Nephron (organoid): ENCODE measurements at regions not wholly inside any gene's neighbourhood (a gene's known extent, or its start where the extent isn't known, plus 50 kb on each side); places are given as distances from the start of the nearest gene placed in this dataset.
"Not testable (repeated sequence)": the region's sequence is repeated elsewhere in the genome, so short reads cannot be mapped to it uniquely, and the experiment has no call there.

Experiments used
- H3K27ac Mint-ChIP-seq, 3 experiments: 2 replicates each; pipeline ENCODE4 v1.8.0; 2020; ENCODE audit warnings: mixed read lengths in 3 of 3, mild to moderate bottlenecking in 2 of 3, moderate library complexity in 1 of 3
- H3K27me3 Mint-ChIP-seq: 2 replicates; pipeline ENCODE4 v1.8.0; 2021; ENCODE audit warnings: low read depth, mild to moderate bottlenecking, moderate library complexity, mixed read lengths
- H3K36me3 Mint-ChIP-seq: 2 replicates; pipeline ENCODE4 v1.8.0; 2020; ENCODE audit warnings: low read depth, mixed read lengths
- H3K4me1 Mint-ChIP-seq: 2 replicates; pipeline ENCODE4 v1.8.0; 2020; ENCODE audit warnings: mixed read lengths
- H3K4me3 Mint-ChIP-seq, 3 experiments: 2 replicates each; pipeline ENCODE4 v1.8.0; 2020; ENCODE audit warnings: mild to moderate bottlenecking in 3 of 3, mixed read lengths in 3 of 3, moderate library complexity in 2 of 3
- H3K9me3 Mint-ChIP-seq: 2 replicates; pipeline ENCODE4 v1.8.0; 2020; ENCODE audit warnings: mixed read lengths
- CTCF ChIP-seq, 3 experiments: fragments of 200-600 bp; sonication (generic); IDR thresholded peaks; one replicate each; pipeline ENCODE4 v1.5.0; 2021; ENCODE audit warnings: antibody characterized with exemption in 3 of 3; ENCODE audit not compliant: unreplicated experiment in 3 of 3

- Mint-ChIP-seq H3K27ac (no peak overlapping the region), H3K4me3 (no peak overlapping the region), H3K9me3 (peaks cover 8% of the 10 kb centered on the region), H3K4me1 (peaks cover 8% of the 10 kb centered on the region), H3K27me3 (no peaks in the 10 kb centered on the region), H3K36me3 (no peaks in the 10 kb centered on the region)
- no peak for TF ChIP-seq CTCF (IDR thresholded peaks at IDR 0.05; ENCODE audit: unreplicated experiment in 3 of 3)
These were observed 949.5 kb upstream of the PCDH7 start for GRCh38 chr4:29770627-29771026.

- H3K4me3 Mint-ChIP-seq, H3K27me3 Mint-ChIP-seq, H3K4me1 Mint-ChIP-seq: not testable (repeated sequence)
These were observed 932.0 kb upstream of the PCDH7 start for GRCh38 chr4:29788123-29788522.

DNA sequence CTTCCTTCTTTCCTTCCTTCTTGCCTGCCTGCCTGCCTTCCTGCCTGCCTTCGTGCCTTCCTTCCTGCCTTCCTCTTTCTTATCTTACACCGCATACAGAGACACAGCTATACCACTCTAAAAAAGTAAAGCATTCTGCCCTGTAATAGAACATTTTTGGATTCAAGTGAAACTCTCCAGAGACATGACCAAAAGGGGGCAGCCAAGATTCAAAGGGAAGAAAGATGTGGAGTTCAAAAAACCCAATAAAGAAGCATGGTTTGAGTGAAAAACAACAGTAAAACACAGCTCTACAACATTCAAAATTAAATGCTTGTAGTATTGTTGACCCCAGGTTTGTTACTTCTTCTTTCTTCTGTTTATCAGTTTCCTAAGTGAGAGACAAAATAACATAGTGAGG is 914.9 kb upstream of the PCDH7 start:
- Mint-ChIP-seq H3K4me3 (no peak overlapping the region), H3K4me1 (peaks cover 5% of the 10 kb centered on the region), H3K9me3 (peaks cover 3% of the 10 kb centered on the region), H3K36me3 (no peaks in the 10 kb centered on the region), H3K27ac (no peak overlapping the region), H3K27me3 (no peaks in the 10 kb centered on the region)
- TF ChIP-seq CTCF (IDR thresholded peaks at IDR 0.05; ENCODE audit: unreplicated experiment in 3 of 3) = no peak

More at GRCh38 chr4:29788123-29788522, 932.0 kb upstream of the PCDH7 start:
- H3K36me3 Mint-ChIP-seq, H3K27ac Mint-ChIP-seq: not testable (repeated sequence)
- peaks cover 15% of the 10 kb centered on the region for H3K9me3 Mint-ChIP-seq

- Mint-ChIP-seq H3K27me3 (no peaks in the 10 kb centered on the region), H3K9me3 (peaks cover 8% of the 10 kb centered on the region), H3K36me3 (no peaks in the 10 kb centered on the region), H3K27ac (no peak overlapping the region), H3K4me3 (no peak overlapping the region), H3K4me1 (peaks cover 5% of the 10 kb centered on the region)
- TF ChIP-seq CTCF (IDR thresholded peaks at IDR 0.05; ENCODE audit: unreplicated experiment in 3 of 3) = no peak
These were observed 914.2 kb upstream of the PCDH7 start for GRCh38 chr4:29805916-29806480.

DNA sequence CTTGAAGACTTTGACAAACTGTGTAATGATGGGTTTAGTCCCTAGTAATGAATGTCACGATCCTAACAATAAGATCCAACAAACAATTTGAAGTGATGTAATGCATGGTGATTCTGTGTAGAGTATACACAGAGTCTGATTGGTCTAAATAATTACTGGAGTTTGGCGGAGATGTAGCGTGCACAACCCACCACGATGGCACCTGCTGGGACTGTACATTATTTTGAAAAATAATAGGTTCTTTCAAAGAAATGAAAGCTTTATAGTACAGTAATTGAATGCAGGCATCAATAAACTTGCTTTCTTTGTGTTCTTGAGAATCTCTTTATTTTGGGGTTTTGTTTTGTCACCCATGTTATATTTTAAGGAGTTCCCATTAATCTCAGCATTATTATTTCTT is 902.2 kb upstream of the PCDH7 start:
- Mint-ChIP-seq H3K4me3 (no peak overlapping the region), H3K4me1 (no peaks in the 10 kb centered on the region), H3K36me3 (no peaks in the 10 kb centered on the region), H3K27ac (no peak overlapping the region), H3K27me3 (no peaks in the 10 kb centered on the region), H3K9me3 (no peaks in the 10 kb centered on the region)
- no peak for TF ChIP-seq CTCF (IDR thresholded peaks at IDR 0.05; ENCODE audit: unreplicated experiment in 3 of 3)

GRCh38 chr4:29829067-29829466 is 891.1 kb upstream of the PCDH7 start:
- Mint-ChIP-seq H3K27ac (no peak overlapping the region), H3K36me3 (no peaks in the 10 kb centered on the region), H3K4me1 (no peaks in the 10 kb centered on the region), H3K4me3 (no peak overlapping the region), H3K9me3 (no peaks in the 10 kb centered on the region), H3K27me3 (no peaks in the 10 kb centered on the region)
- TF ChIP-seq CTCF (IDR thresholded peaks at IDR 0.05; ENCODE audit: unreplicated experiment in 3 of 3) = no peak
